HCT116 (cell line): ENCODE measurements at regions not wholly inside any gene's neighbourhood (a gene's known extent, or its start where the extent isn't known, plus 50 kb on each side); places are given as distances from the start of the nearest gene placed in this dataset.

Experiments used
- ATAC-seq: fragments of 200-7000 bp; cut with Tn5 transposase; 2 replicates; pipeline ENCODE4 v1.9.1; 2020; ENCODE audit warnings: mild to moderate bottlenecking, moderate library complexity
- BruUV-seq: library from RNA; stranded (reverse); fragments of 400-500 nt; replicated peaks from 2 replicates; lab custom pipeline; 2021; lab: Mats Ljungman, UMichigan
- CTCF ChIA-PET: fragments of 300-600 bp; sonication (Branson Sonifier 250); formaldehyde crosslinking; loops from one replicate; lab custom pipeline; 2021; ENCODE audit warnings: antibody characterized with exemption; lab: Charles Lee
- POLR2A ChIA-PET: fragments of 300-600, 350-600 bp; sonication (Branson Sonifier 250); formaldehyde crosslinking; loops from one replicate; lab custom pipeline; 2021; ENCODE audit warnings: antibody characterized with exemption; lab: Charles Lee
- RAD21 ChIA-PET, 2 experiments: fragments of 300-600 bp; sonication (Branson Sonifier 250); formaldehyde crosslinking; loops; one replicate each; lab custom pipeline; 2023; ENCODE audit warnings: low total read pairs in 2 of 2; ENCODE audit not compliant: uncharacterized antibody in 2 of 2, unreplicated experiment in 2 of 2, low non-redundant PET in 1 of 2; lab: Charles Lee
- DNase-seq: peaks from one replicate; pipeline ENCODE4 v3.0.0-alpha.2; 2010; ENCODE audit warnings: low read depth, low spot score
- H2AFZ ChIP-seq: fragments of 200-600 bp; shearing (Covaris generic), sonication (generic); 2 replicates; pipeline ENCODE4 v1.6.1; 2017; ENCODE audit warnings: low read depth, mixed run types, mixed read lengths, antibody characterized with exemption, low read length; ENCODE audit not compliant: poor library complexity, severe bottlenecking
- H3K27ac ChIP-seq: 2 replicates; pipeline ENCODE4 v1.5.1; 2012; ENCODE audit warnings: low read depth, low read length
- H3K27me3 ChIP-seq: fragments of 200-600 bp; sonication (generic); 2 replicates; pipeline ENCODE4 v1.6.1; 2016; ENCODE audit warnings: mixed run types, low read length, mixed read lengths; ENCODE audit not compliant: insufficient read depth
- H3K36me3 ChIP-seq, 2 experiments: fragments of 200-500 bp in 1 of 2; fragments of 200-600 bp in 1 of 2; sonication (Bioruptor generic) in 1 of 2; sonication (generic) in 1 of 2; 2 replicates each; pipeline versions ENCODE4 v1.5.1 to v1.6.1; 2014 to 2016; ENCODE audit warnings: low read length in 2 of 2, inconsistent platforms in 1 of 2, mixed read lengths in 1 of 2, mixed run types in 1 of 2; ENCODE audit not compliant: insufficient read depth in 2 of 2, control insufficient read depth in 1 of 2
- H3K4me1 ChIP-seq, 2 experiments: fragments of 200-600 bp in 1 of 2; sonication (generic) in 1 of 2; 2 replicates each; pipeline versions ENCODE4 v1.5.1 to v1.6.1; 2012 to 2017; ENCODE audit warnings: low read length in 2 of 2, inconsistent platforms in 1 of 2, mild to moderate bottlenecking in 1 of 2, mixed read lengths in 1 of 2, mixed run types in 1 of 2, moderate library complexity in 1 of 2; ENCODE audit not compliant: insufficient read depth in 2 of 2, control insufficient read depth in 1 of 2
- H3K4me2 ChIP-seq: fragments of 200-600 bp; sonication (generic); 2 replicates; pipeline ENCODE4 v1.6.1; 2017; ENCODE audit warnings: mixed run types, low read length, mixed read lengths
- H3K4me3 ChIP-seq, 2 experiments: fragments of 200-600 bp in 1 of 2; sonication (generic) in 1 of 2; replicated peaks in 1 of 2; 2 replicates each; pipeline ENCODE4 v1.5.1; 2011 to 2016; ENCODE audit warnings: low read length in 2 of 2, control low read depth in 1 of 2, low read depth in 1 of 2, mild to moderate bottlenecking in 1 of 2, mixed read lengths in 1 of 2, mixed run types in 1 of 2
- H3K79me2 ChIP-seq: fragments of 200-600 bp; sonication (generic); 2 replicates; pipeline ENCODE4 v1.6.1; 2017; ENCODE audit warnings: mild to moderate bottlenecking, mixed run types, low read length, moderate library complexity, mixed read lengths; ENCODE audit not compliant: insufficient read depth
- H3K9ac ChIP-seq: fragments of 200-600 bp; sonication (generic); 2 replicates; pipeline ENCODE4 v1.6.1; 2016; ENCODE audit warnings: low read length, mixed read lengths
- H3K9me2 ChIP-seq: fragments of 200-600 bp; sonication (generic), shearing (Covaris generic); 2 replicates; pipeline ENCODE4 v1.6.1; 2017; ENCODE audit warnings: mixed run types, mild to moderate bottlenecking, moderate library complexity; ENCODE audit not compliant: insufficient read depth
- H3K9me3 ChIP-seq, 2 experiments: fragments of 200-500 bp in 1 of 2; fragments of 200-600 bp in 1 of 2; sonication (Bioruptor generic) in 1 of 2; sonication (generic) in 1 of 2; 2 replicates each; pipeline ENCODE4 v1.6.1; 2014 to 2017; ENCODE audit warnings: low read length in 2 of 2, mixed read lengths in 2 of 2, inconsistent platforms in 1 of 2, low read depth in 1 of 2, mild to moderate bottlenecking in 1 of 2, mixed run types in 1 of 2, moderate library complexity in 1 of 2; ENCODE audit not compliant: control insufficient read depth in 1 of 2, insufficient read depth in 1 of 2
- H4K20me1 ChIP-seq: fragments of 200-600 bp; sonication (generic), shearing (Covaris generic); 2 replicates; pipeline ENCODE4 v1.6.1; 2017; ENCODE audit warnings: mixed run types, mild to moderate bottlenecking, moderate library complexity; ENCODE audit not compliant: insufficient read depth
- CTCF ChIP-seq, 3 experiments: fragments of 200-600 bp in 1 of 3; sonication (generic) in 1 of 3; IDR thresholded peaks in 2 of 3; conservative IDR thresholded peaks in 1 of 3; 2 replicates each; pipeline ENCODE4 v1.5.1; 2012 to 2017; ENCODE audit warnings: low read depth in 2 of 3, low read length in 2 of 3, antibody characterized with exemption in 1 of 3, borderline replicate concordance in 1 of 3, control low read depth in 1 of 3, mild to moderate bottlenecking in 1 of 3, mixed read lengths in 1 of 3, mixed run types in 1 of 3, moderate library complexity in 1 of 3; ENCODE audit not compliant: insufficient read depth in 1 of 3
- SP1 ChIP-seq: IDR thresholded peaks from 2 replicates; pipeline ENCODE4 v1.6.1; 2012; ENCODE audit warnings: low read depth
- intact Hi-C: fragments of 100-400 bp; cut with micrococcal nuclease; formaldehyde crosslinking; loops from 2 replicates; pipeline ENCODE4 v1.10.0; 2022

GRCh38 chr10:117480097-117480496 is 62.4 kb upstream of the EMX2 start:
- no peak for ATAC-seq

More at GRCh38 chr10:117480097-117480496, 62.4 kb upstream of the EMX2 start:
- no peak overlapping the region for H3K4me2 ChIP-seq
- no peak for DNase-seq
- H4K20me1 ChIP-seq, result no peaks in the 10 kb centered on the region
- BruUV-seq, result no TSS peak
- TF ChIP-seq CTCF (IDR thresholded peaks at IDR 0.05 in 2 of 3, conservative IDR thresholded peaks at IDR 0.05 in 1 of 3; ENCODE audit: borderline replicate concordance in 1 of 3, insufficient read depth in 1 of 3, low read depth in 2 of 3, low read length in 2 of 3) (peak in 1 of 3 experiments; percentile 20; a peak in 2 of 6 replicates), SP1 (no peak)
- no peak overlapping the region for H2AFZ ChIP-seq
- H3K4me1 ChIP-seq, result peaks cover 0 to 10% of the 10 kb centered on the region in 2 experiments; a peak in 2 of 4 replicates
- H3K27ac ChIP-seq, result no peak overlapping the region
- H3K36me3 ChIP-seq, result no peaks in the 10 kb centered on the region
- ChIA-PET CTCF (interaction anchor here (0.7 to 1.6 kb wide), 5 partner anchors 19 to 264 kb away, joined by 3 to 19 read pairs (median 4); no protein-coding TSS in a partner anchor), RAD21 (interaction anchor here (0.7 to 1.1 kb wide), 4 partner anchors 37 to 264 kb away, joined by 3 to 4 read pairs (median 3); no protein-coding TSS in a partner anchor), POLR2A (no interaction called here)
- no peak overlapping the region for H3K4me3 ChIP-seq
- intact Hi-C loops, result no loop called here
- H3K9me2 ChIP-seq, result no peaks in the 10 kb centered on the region
- no peak overlapping the region for H3K9ac ChIP-seq
- H3K79me2 ChIP-seq, result no peaks in the 10 kb centered on the region
- no peaks in the 10 kb centered on the region for H3K9me3 ChIP-seq
- no peaks in the 10 kb centered on the region for H3K27me3 ChIP-seq
